ENCODE measurements at regions not wholly inside any gene's neighbourhood (a gene's known extent, or its start where the extent isn't known, plus 50 kb on each side); places are given as distances from the start of the nearest gene placed in this dataset.

GRCh38 chr6:19261642-19262041 lies 575.5 kb upstream of the ID4 start:
- TF ChIP-seq JUND (IDR thresholded peaks at IDR 0.05; ENCODE audit: low read depth): no peak
- in situ Hi-C loops (cut with HindIII; ENCODE audit: low pct_unique_long_range_greater_than_20kb, low sequenced_read_pairs): no loop called here
- DNase-seq (ENCODE audit: low read depth in 1 of 2, low spot score in 1 of 2): no peak

GRCh38 chr6:19268117-19268516 lies 569.1 kb upstream of the ID4 start:
- TF ChIP-seq JUND (IDR thresholded peaks at IDR 0.05; ENCODE audit: low read depth): peak; percentile 63
- peak; percentile 35 to 65 for DNase-seq (ENCODE audit: low read depth in 1 of 2, low spot score in 1 of 2)
- in situ Hi-C loops (cut with HindIII; ENCODE audit: low pct_unique_long_range_greater_than_20kb, low sequenced_read_pairs): no loop called here

GRCh38 chr6:19268718-19269117 lies 568.5 kb upstream of the ID4 start:
- in situ Hi-C loops (cut with HindIII; ENCODE audit: low pct_unique_long_range_greater_than_20kb, low sequenced_read_pairs): no loop called here

GRCh38 chr6:19269341-19269898 lies 567.8 kb upstream of the ID4 start:
- in situ Hi-C loops (cut with HindIII; ENCODE audit: low pct_unique_long_range_greater_than_20kb, low sequenced_read_pairs): no loop called here
- peak in 1 of 2 experiments; percentile 65 for DNase-seq (ENCODE audit: low read depth in 1 of 2, low spot score in 1 of 2)
- no peak for TF ChIP-seq JUND (IDR thresholded peaks at IDR 0.05; ENCODE audit: low read depth)

More at GRCh38 chr6:19268718-19269117, 568.5 kb upstream of the ID4 start:
- no peak for DNase-seq (ENCODE audit: low read depth in 1 of 2, low spot score in 1 of 2)
- TF ChIP-seq JUND (IDR thresholded peaks at IDR 0.05; ENCODE audit: low read depth): no peak

- in situ Hi-C loops (cut with HindIII; ENCODE audit: low pct_unique_long_range_greater_than_20kb, low sequenced_read_pairs): no loop called here
- no peak for TF ChIP-seq JUND (IDR thresholded peaks at IDR 0.05; ENCODE audit: low read depth)
- DNase-seq (ENCODE audit: low read depth in 1 of 2, low spot score in 1 of 2): no peak
Measured at GRCh38 chr6:19270616-19271015, 566.6 kb upstream of the ID4 start.

GRCh38 chr6:19279273-19279684 lies 557.9 kb upstream of the ID4 start:
- TF ChIP-seq JUND (IDR thresholded peaks at IDR 0.05; ENCODE audit: low read depth): no peak
- DNase-seq (ENCODE audit: low read depth in 1 of 2, low spot score in 1 of 2): no peak
- in situ Hi-C loops (cut with HindIII; ENCODE audit: low pct_unique_long_range_greater_than_20kb, low sequenced_read_pairs): no loop called here

GRCh38 chr6:19287928-19288327 lies 549.2 kb upstream of the ID4 start:
- no peak for TF ChIP-seq JUND (IDR thresholded peaks at IDR 0.05; ENCODE audit: low read depth)
- in situ Hi-C loops (cut with HindIII; ENCODE audit: low pct_unique_long_range_greater_than_20kb, low sequenced_read_pairs): no loop called here
- DNase-seq (ENCODE audit: low read depth in 1 of 2, low spot score in 1 of 2): no peak

GRCh38 chr6:19289457-19289856 lies 547.7 kb upstream of the ID4 start:
- TF ChIP-seq JUND (IDR thresholded peaks at IDR 0.05; ENCODE audit: low read depth): no peak
- in situ Hi-C loops (cut with HindIII; ENCODE audit: low pct_unique_long_range_greater_than_20kb, low sequenced_read_pairs): no loop called here
- DNase-seq (ENCODE audit: low read depth in 1 of 2, low spot score in 1 of 2): no peak

- in situ Hi-C loops (cut with HindIII; ENCODE audit: low pct_unique_long_range_greater_than_20kb, low sequenced_read_pairs): no loop called here
- DNase-seq (ENCODE audit: low read depth in 1 of 2, low spot score in 1 of 2): no peak
- TF ChIP-seq JUND (IDR thresholded peaks at IDR 0.05; ENCODE audit: low read depth): no peak
Measured at GRCh38 chr6:19297880-19298279, 539.3 kb upstream of the ID4 start.

GRCh38 chr6:19298421-19298820 lies 538.7 kb upstream of the ID4 start:
- no peak for TF ChIP-seq JUND (IDR thresholded peaks at IDR 0.05; ENCODE audit: low read depth)
- in situ Hi-C loops (cut with HindIII; ENCODE audit: low pct_unique_long_range_greater_than_20kb, low sequenced_read_pairs): no loop called here
- DNase-seq (ENCODE audit: low read depth in 1 of 2, low spot score in 1 of 2): no peak

- TF ChIP-seq JUND (IDR thresholded peaks at IDR 0.05; ENCODE audit: low read depth): no peak
- no peak for DNase-seq (ENCODE audit: low read depth in 1 of 2, low spot score in 1 of 2)
- in situ Hi-C loops (cut with HindIII; ENCODE audit: low pct_unique_long_range_greater_than_20kb, low sequenced_read_pairs): no loop called here
Measured at GRCh38 chr6:19299129-19299528, 538.0 kb upstream of the ID4 start.

- no peak for TF ChIP-seq JUND (IDR thresholded peaks at IDR 0.05; ENCODE audit: low read depth)
- in situ Hi-C loops (cut with HindIII; ENCODE audit: low pct_unique_long_range_greater_than_20kb, low sequenced_read_pairs): no loop called here
- DNase-seq (ENCODE audit: low read depth in 1 of 2, low spot score in 1 of 2): no peak
Measured at GRCh38 chr6:19301980-19302379, 535.2 kb upstream of the ID4 start.

- no peak for TF ChIP-seq JUND (IDR thresholded peaks at IDR 0.05; ENCODE audit: low read depth)
- peak in 1 of 2 experiments; percentile 11 for DNase-seq (ENCODE audit: low read depth in 1 of 2, low spot score in 1 of 2)
- in situ Hi-C loops (cut with HindIII; ENCODE audit: low pct_unique_long_range_greater_than_20kb, low sequenced_read_pairs): no loop called here
Measured at GRCh38 chr6:19303383-19303782, 533.8 kb upstream of the ID4 start.

- no peak for DNase-seq (ENCODE audit: low read depth in 1 of 2, low spot score in 1 of 2)
- in situ Hi-C loops (cut with HindIII; ENCODE audit: low pct_unique_long_range_greater_than_20kb, low sequenced_read_pairs): no loop called here
- TF ChIP-seq JUND (IDR thresholded peaks at IDR 0.05; ENCODE audit: low read depth): no peak
Measured at GRCh38 chr6:19309661-19310060, 527.5 kb upstream of the ID4 start.

All from T47D (cell line).